Adrenal gland (tissue), 5 donors: ENCODE measurements at regions not wholly inside any gene's neighbourhood (a gene's known extent, or its start where the extent isn't known, plus 50 kb on each side); places are given as distances from the start of the nearest gene placed in this dataset.

Experiments used
- POLR2A ChIP-seq, 2 donors: fragments of 450-650 bp; IDR thresholded peaks; one replicate each; pipeline ENCODE4 v1.6.1; 2017; ENCODE audit warnings: antibody characterized with exemption in 2 of 2, mild to moderate bottlenecking in 2 of 2, moderate library complexity in 1 of 2
- TF ChIP-seq, protein P1 (sequence below), 6 experiments: fragments of 450-650 bp in 4 of 6; fragments of 200-600 bp in 2 of 6; sonication (generic) in 1 of 6; IDR thresholded peaks; 1 replicate in 5 of 6; 2 replicates in 1 of 6; pipeline versions ENCODE4 v1.5.1 to v1.8.0; 2016 to 2021; ENCODE audit warnings: antibody characterized with exemption in 6 of 6, mild to moderate bottlenecking in 2 of 6, moderate library complexity in 1 of 6
- donor health status: DM: no; HTN: no; CAD: no.

DNA sequence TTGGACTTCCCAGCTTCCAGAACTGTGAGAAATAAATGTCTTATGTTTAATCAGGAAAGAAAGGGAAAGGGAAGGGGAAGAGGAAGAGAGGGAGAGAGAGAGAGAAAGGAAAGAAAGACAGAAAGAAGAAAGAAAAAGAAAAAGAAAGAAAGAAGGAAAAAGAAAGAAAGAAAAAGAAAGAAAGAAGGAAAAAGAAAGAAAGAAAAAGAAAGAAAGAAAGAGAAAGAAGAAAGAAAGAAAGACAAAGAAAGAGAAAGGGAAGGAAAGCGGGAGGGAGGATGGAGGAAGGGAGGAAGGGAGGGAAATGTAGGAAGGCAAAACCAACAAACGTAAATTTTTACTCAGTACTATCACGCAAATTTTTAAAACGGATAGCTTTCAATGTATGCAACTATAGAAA is 2281.8 kb downstream of the LRRC4C start:
- TF ChIP-seq, protein P1, sequence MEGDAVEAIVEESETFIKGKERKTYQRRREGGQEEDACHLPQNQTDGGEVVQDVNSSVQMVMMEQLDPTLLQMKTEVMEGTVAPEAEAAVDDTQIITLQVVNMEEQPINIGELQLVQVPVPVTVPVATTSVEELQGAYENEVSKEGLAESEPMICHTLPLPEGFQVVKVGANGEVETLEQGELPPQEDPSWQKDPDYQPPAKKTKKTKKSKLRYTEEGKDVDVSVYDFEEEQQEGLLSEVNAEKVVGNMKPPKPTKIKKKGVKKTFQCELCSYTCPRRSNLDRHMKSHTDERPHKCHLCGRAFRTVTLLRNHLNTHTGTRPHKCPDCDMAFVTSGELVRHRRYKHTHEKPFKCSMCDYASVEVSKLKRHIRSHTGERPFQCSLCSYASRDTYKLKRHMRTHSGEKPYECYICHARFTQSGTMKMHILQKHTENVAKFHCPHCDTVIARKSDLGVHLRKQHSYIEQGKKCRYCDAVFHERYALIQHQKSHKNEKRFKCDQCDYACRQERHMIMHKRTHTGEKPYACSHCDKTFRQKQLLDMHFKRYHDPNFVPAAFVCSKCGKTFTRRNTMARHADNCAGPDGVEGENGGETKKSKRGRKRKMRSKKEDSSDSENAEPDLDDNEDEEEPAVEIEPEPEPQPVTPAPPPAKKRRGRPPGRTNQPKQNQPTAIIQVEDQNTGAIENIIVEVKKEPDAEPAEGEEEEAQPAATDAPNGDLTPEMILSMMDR (IDR thresholded peaks at IDR 0.05) = no peak
- TF ChIP-seq POLR2A (IDR thresholded peaks at IDR 0.05) = no peak
